ENCODE measurements at regions not wholly inside any gene's neighbourhood (a gene's known extent, or its start where the extent isn't known, plus 50 kb on each side); places are given as distances from the start of the nearest gene placed in this dataset.

GRCh38 chr21:15462092-15462491, 267.7 kb upstream of the USP25 start:
- Mint-ChIP-seq H3K27me3 (ENCODE audit: low read depth, unreplicated experiment) (no peaks in the 10 kb centered on the region), H3K9me3 (ENCODE audit: unreplicated experiment) (no peaks in the 10 kb centered on the region), H3K27ac (ENCODE audit: unreplicated experiment) (no peak overlapping the region), H3K36me3 (ENCODE audit: low read depth, unreplicated experiment) (no peaks in the 10 kb centered on the region), H3K4me1 (ENCODE audit: low read depth, unreplicated experiment) (no peaks in the 10 kb centered on the region), H3K4me3 (ENCODE audit: unreplicated experiment) (no peak overlapping the region)
- no peak overlapping the region for H3K4me3 ChIP-seq (ENCODE audit: insufficient read depth, low read depth, low read length)
- H3K9me3 ChIP-seq (ENCODE audit: insufficient read depth, low read depth, low read length) = no peaks in the 10 kb centered on the region
- no peaks in the 10 kb centered on the region for H3K79me2 ChIP-seq (ENCODE audit: insufficient read depth, low read length)
- TF ChIP-seq CTCF (IDR thresholded peaks at IDR 0.05; ENCODE audit: insufficient read depth, low read depth, low read length) (no peak), EZH2 (IDR thresholded peaks at IDR 0.05; ENCODE audit: insufficient read depth, low read length) (no peak)
- no peak for DNase-seq (ENCODE audit: low read depth)
- H3K27ac ChIP-seq (ENCODE audit: low read depth, low read length) = no peak overlapping the region
- H3K27me3 ChIP-seq (ENCODE audit: insufficient read depth, low read length) = no peaks in the 10 kb centered on the region
- H3K36me3 ChIP-seq (ENCODE audit: insufficient read depth, low read length) = no peaks in the 10 kb centered on the region
- H2AFZ ChIP-seq (ENCODE audit: low read depth, low read length) = no peak overlapping the region
- no peak overlapping the region for H3K4me2 ChIP-seq (ENCODE audit: low read length)
- no peaks in the 10 kb centered on the region for H4K20me1 ChIP-seq (ENCODE audit: insufficient read depth, low read length)
- no peak overlapping the region for H3K9ac ChIP-seq (ENCODE audit: low read length)
- FAIRE-seq = no peak
- no peaks in the 10 kb centered on the region for H3K4me1 ChIP-seq (ENCODE audit: insufficient read depth, low read length)

- Mint-ChIP-seq H3K36me3 (ENCODE audit: low read depth, unreplicated experiment) (no peaks in the 10 kb centered on the region), H3K27me3 (ENCODE audit: low read depth, unreplicated experiment) (no peaks in the 10 kb centered on the region), H3K27ac (ENCODE audit: unreplicated experiment) (no peak overlapping the region), H3K4me1 (ENCODE audit: low read depth, unreplicated experiment) (peaks cover 3% of the 10 kb centered on the region), H3K9me3 (ENCODE audit: unreplicated experiment) (no peaks in the 10 kb centered on the region), H3K4me3 (ENCODE audit: unreplicated experiment) (no peak overlapping the region)
- Histone ChIP-seq H3K4me3 (ENCODE audit: insufficient read depth, low read depth, low read length) (no peak overlapping the region), H3K4me1 (ENCODE audit: insufficient read depth, low read length) (no peaks in the 10 kb centered on the region), H3K79me2 (ENCODE audit: insufficient read depth, low read length) (no peaks in the 10 kb centered on the region), H2AFZ (ENCODE audit: low read depth, low read length) (no peak overlapping the region), H4K20me1 (ENCODE audit: insufficient read depth, low read length) (no peaks in the 10 kb centered on the region), H3K4me2 (ENCODE audit: low read length) (no peak overlapping the region), H3K27me3 (ENCODE audit: insufficient read depth, low read length) (no peaks in the 10 kb centered on the region), H3K9me3 (ENCODE audit: insufficient read depth, low read depth, low read length) (no peaks in the 10 kb centered on the region), H3K9ac (ENCODE audit: low read length) (no peak overlapping the region), H3K36me3 (ENCODE audit: insufficient read depth, low read length) (no peaks in the 10 kb centered on the region), H3K27ac (ENCODE audit: low read depth, low read length) (no peak overlapping the region)
- TF ChIP-seq EZH2 (IDR thresholded peaks at IDR 0.05; ENCODE audit: insufficient read depth, low read length) = no peak
- TF ChIP-seq CTCF (IDR thresholded peaks at IDR 0.05; ENCODE audit: insufficient read depth, low read depth, low read length) = no peak
- DNase-seq (ENCODE audit: low read depth) (no peak), FAIRE-seq (no peak)
These were observed 263.5 kb upstream of the USP25 start for GRCh38 chr21:15466329-15466728.

GRCh38 chr21:15468368-15468767, 261.4 kb upstream of the USP25 start:
- H3K4me3 ChIP-seq (ENCODE audit: insufficient read depth, low read depth, low read length) = no peak overlapping the region
- no peak overlapping the region for H3K27ac Mint-ChIP-seq (ENCODE audit: unreplicated experiment)
- no peaks in the 10 kb centered on the region for H3K4me1 ChIP-seq (ENCODE audit: insufficient read depth, low read length)
- no peak overlapping the region for H3K27ac ChIP-seq (ENCODE audit: low read depth, low read length)
- TF ChIP-seq CTCF (IDR thresholded peaks at IDR 0.05; ENCODE audit: insufficient read depth, low read depth, low read length) (no peak), EZH2 (IDR thresholded peaks at IDR 0.05; ENCODE audit: insufficient read depth, low read length) (no peak)
- H3K4me3 Mint-ChIP-seq (ENCODE audit: unreplicated experiment) = no peak overlapping the region
- H3K27me3 ChIP-seq (ENCODE audit: insufficient read depth, low read length) = no peaks in the 10 kb centered on the region
- FAIRE-seq = peak; percentile 45
- H3K27me3 Mint-ChIP-seq (ENCODE audit: low read depth, unreplicated experiment) = no peaks in the 10 kb centered on the region
- no peaks in the 10 kb centered on the region for H3K9me3 ChIP-seq (ENCODE audit: insufficient read depth, low read depth, low read length)
- H4K20me1 ChIP-seq (ENCODE audit: insufficient read depth, low read length) = no peaks in the 10 kb centered on the region
- no peak overlapping the region for H3K4me2 ChIP-seq (ENCODE audit: low read length)
- no peaks in the 10 kb centered on the region for H3K79me2 ChIP-seq (ENCODE audit: insufficient read depth, low read length)
- H2AFZ ChIP-seq (ENCODE audit: low read depth, low read length) = no peak overlapping the region
- H3K9me3 Mint-ChIP-seq (ENCODE audit: unreplicated experiment) = no peaks in the 10 kb centered on the region
- no peak for DNase-seq (ENCODE audit: low read depth)
- no peaks in the 10 kb centered on the region for H3K36me3 Mint-ChIP-seq (ENCODE audit: low read depth, unreplicated experiment)
- H3K9ac ChIP-seq (ENCODE audit: low read length) = no peak overlapping the region
- peaks cover 3% of the 10 kb centered on the region for H3K4me1 Mint-ChIP-seq (ENCODE audit: low read depth, unreplicated experiment)
- H3K36me3 ChIP-seq (ENCODE audit: insufficient read depth, low read length) = no peaks in the 10 kb centered on the region

Measured in astrocyte (in vitro differentiated cells and primary cell).